ENCODE measurements at regions not wholly inside any gene's neighbourhood (a gene's known extent, or its start where the extent isn't known, plus 50 kb on each side); places are given as distances from the start of the nearest gene placed in this dataset.

DNA sequence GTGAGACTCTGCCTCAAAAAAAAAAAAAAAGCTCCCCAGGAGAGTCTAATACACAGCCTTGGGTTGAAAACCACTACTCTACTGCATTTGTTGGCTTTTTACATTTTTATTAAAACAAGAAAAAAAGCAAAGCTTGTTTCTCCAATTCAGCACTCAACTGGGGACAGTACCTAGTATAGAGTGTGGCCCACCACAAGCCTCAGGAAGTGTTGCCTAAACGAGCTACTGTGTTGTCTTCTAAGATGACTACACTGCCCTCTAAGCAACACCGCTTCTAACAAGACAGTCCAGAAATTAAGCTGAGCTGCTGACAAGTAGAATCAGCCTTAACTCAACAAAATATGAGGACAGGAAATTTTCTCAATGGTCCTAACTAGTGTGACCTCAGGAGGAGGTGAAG, 522.2 kb downstream of the FGF9 start:
- Histone ChIP-seq H3F3A (replicated peaks; ENCODE audit: insufficient read depth) (no peaks in the 10 kb centered on the region), H3K27ac (ENCODE audit: low read depth in 2 of 2, low read length in 1 of 2) (no peak overlapping the region), H4K20me1 (ENCODE audit: insufficient read depth) (no peaks in the 10 kb centered on the region), H3K79me2 (ENCODE audit: insufficient read depth) (no peaks in the 10 kb centered on the region), H3K9me2 (no peaks in the 10 kb centered on the region), H3K9ac (no peak overlapping the region), H3K36me3 (replicated peaks in 1 of 2; ENCODE audit: control insufficient read depth in 1 of 2, insufficient read depth in 2 of 2, low read length in 1 of 2) (no peaks in the 10 kb centered on the region), H3K9me3 (no peaks in the 10 kb centered on the region), H3K27me3 (ENCODE audit: insufficient read depth) (no peaks in the 10 kb centered on the region), H3K4me1 (ENCODE audit: control insufficient read depth in 1 of 2, insufficient read depth in 2 of 2, low read depth in 1 of 2, low read length in 1 of 2) (no peaks in the 10 kb centered on the region), H3K4me2 (no peak overlapping the region), H3K4me3 (ENCODE audit: low read depth in 2 of 2, low read length in 1 of 2) (no peak overlapping the region), H2AFZ (ENCODE audit: low read depth) (no peak overlapping the region)
- ChIA-PET CTCF (no interaction called here), POLR2A (no interaction called here)
- WGBS (ENCODE audit: low lambda C conversion rate), result 3% methylated on average over 2 of the region's 2 CpGs
- no peak for DNase-seq
- TF ChIP-seq FOXJ3 (CRISPR knock-in tag; IDR thresholded peaks at IDR 0.05) (no peak), JUND (IDR thresholded peaks at IDR 0.05) (no peak), SMC3 (IDR thresholded peaks at IDR 0.05; ENCODE audit: low read depth, low read length) (no peak), MEF2A (IDR thresholded peaks at IDR 0.05; ENCODE audit: borderline replicate concordance, low read depth) (no peak), EZH2phosphoT487 (IDR thresholded peaks at IDR 0.05; ENCODE audit: borderline replicate concordance, low read depth) (no peak), NRF1 (IDR thresholded peaks at IDR 0.05; ENCODE audit: low read depth, low read length) (no peak)

DNA sequence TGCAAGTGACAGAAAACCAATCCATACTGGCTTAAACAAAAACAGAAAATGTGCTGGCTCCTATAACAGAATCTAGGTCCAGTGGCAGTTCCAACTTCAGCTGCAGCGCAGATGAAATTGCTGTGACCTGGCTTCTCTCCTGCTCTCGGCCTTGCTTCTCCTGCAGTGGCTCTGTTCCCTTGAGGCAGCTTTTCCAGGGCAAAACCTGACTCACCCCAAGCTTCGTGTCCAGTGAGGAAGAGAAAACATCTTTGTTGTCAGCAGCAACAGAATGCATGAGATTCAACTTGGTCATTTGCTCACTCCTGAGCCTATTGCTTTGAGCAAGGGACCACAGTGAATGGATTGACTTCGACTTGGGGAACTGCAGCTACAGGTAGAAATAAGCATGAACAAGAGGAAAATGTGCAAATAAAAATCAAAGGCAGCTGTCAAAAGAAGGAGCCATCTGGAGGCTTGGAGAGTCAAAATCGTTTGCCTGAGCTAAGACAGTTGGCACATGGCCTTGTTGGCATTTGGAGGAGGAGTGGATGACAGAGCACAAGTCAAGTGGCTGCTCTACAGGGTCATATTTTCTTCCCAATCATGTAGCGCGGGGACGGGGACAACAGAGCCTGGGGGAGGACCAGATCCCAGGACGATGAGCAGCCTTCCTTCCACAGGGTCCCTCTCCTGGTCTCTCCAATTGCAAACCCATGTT, 523.4 kb downstream of the FGF9 start:
- Histone ChIP-seq H3K9me2 (no peaks in the 10 kb centered on the region), H3K9ac (no peak overlapping the region), H3K36me3 (replicated peaks in 1 of 2; ENCODE audit: control insufficient read depth in 1 of 2, insufficient read depth in 2 of 2, low read length in 1 of 2) (no peaks in the 10 kb centered on the region), H4K20me1 (ENCODE audit: insufficient read depth) (no peaks in the 10 kb centered on the region), H3K9me3 (no peaks in the 10 kb centered on the region), H3K27me3 (ENCODE audit: insufficient read depth) (no peaks in the 10 kb centered on the region), H3K4me2 (no peak overlapping the region), H3K27ac (ENCODE audit: low read depth in 2 of 2, low read length in 1 of 2) (no peak overlapping the region), H3K4me1 (ENCODE audit: control insufficient read depth in 1 of 2, insufficient read depth in 2 of 2, low read depth in 1 of 2, low read length in 1 of 2) (no peaks in the 10 kb centered on the region), H3K4me3 (ENCODE audit: low read depth in 2 of 2, low read length in 1 of 2) (no peak overlapping the region), H3K79me2 (ENCODE audit: insufficient read depth) (no peaks in the 10 kb centered on the region), H2AFZ (ENCODE audit: low read depth) (no peak overlapping the region), H3F3A (replicated peaks; ENCODE audit: insufficient read depth) (no peaks in the 10 kb centered on the region)
- ChIA-PET POLR2A (no interaction called here), CTCF (no interaction called here)
- DNase-seq, result no peak
- 10% methylated on average over 9 of the region's 9 CpGs for WGBS (ENCODE audit: low lambda C conversion rate)
- TF ChIP-seq RXRA (IDR thresholded peaks at IDR 0.05; ENCODE audit: borderline replicate concordance, low read depth) (no peak), MEF2A (IDR thresholded peaks at IDR 0.05; ENCODE audit: borderline replicate concordance, low read depth) (no peak), USF1 (IDR thresholded peaks at IDR 0.05; ENCODE audit: borderline replicate concordance, low read depth) (no peak), EP300 (IDR thresholded peaks at IDR 0.05; ENCODE audit: borderline replicate concordance in 1 of 2, low read depth in 1 of 2, low read length in 1 of 2) (no peak), TCF12 (IDR thresholded peaks at IDR 0.05) (no peak)
- TF ChIP-seq, protein P1, sequence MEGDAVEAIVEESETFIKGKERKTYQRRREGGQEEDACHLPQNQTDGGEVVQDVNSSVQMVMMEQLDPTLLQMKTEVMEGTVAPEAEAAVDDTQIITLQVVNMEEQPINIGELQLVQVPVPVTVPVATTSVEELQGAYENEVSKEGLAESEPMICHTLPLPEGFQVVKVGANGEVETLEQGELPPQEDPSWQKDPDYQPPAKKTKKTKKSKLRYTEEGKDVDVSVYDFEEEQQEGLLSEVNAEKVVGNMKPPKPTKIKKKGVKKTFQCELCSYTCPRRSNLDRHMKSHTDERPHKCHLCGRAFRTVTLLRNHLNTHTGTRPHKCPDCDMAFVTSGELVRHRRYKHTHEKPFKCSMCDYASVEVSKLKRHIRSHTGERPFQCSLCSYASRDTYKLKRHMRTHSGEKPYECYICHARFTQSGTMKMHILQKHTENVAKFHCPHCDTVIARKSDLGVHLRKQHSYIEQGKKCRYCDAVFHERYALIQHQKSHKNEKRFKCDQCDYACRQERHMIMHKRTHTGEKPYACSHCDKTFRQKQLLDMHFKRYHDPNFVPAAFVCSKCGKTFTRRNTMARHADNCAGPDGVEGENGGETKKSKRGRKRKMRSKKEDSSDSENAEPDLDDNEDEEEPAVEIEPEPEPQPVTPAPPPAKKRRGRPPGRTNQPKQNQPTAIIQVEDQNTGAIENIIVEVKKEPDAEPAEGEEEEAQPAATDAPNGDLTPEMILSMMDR (IDR thresholded peaks at IDR 0.05), result no peak

Measured in SK-N-SH (cell line).